ENCODE measurements at regions not wholly inside any gene's neighbourhood (a gene's known extent, or its start where the extent isn't known, plus 50 kb on each side); places are given as distances from the start of the nearest gene placed in this dataset.

GRCh38 chr12:61860451-61860850 is 399.8 kb upstream of the USP15 start:
- Histone ChIP-seq H2AFZ (ENCODE audit: low read length) (no peak overlapping the region), H3K27ac (ENCODE audit: low read depth, low read length, poor library complexity, severe bottlenecking) (no peak overlapping the region), H3K9me2 (ENCODE audit: insufficient read depth, low read length) (no peaks in the 10 kb centered on the region), H3K36me3 (ENCODE audit: insufficient read depth, low read length) (no peaks in the 10 kb centered on the region), H3K4me2 (ENCODE audit: low read length) (no peak overlapping the region), H3K9me3 (ENCODE audit: low read length) (no peaks in the 10 kb centered on the region), H3K4me1 (ENCODE audit: insufficient read depth, low read length, poor library complexity, severe bottlenecking) (no peaks in the 10 kb centered on the region), H3K79me2 (ENCODE audit: insufficient read depth, low read depth, low read length) (no peaks in the 10 kb centered on the region), H3K4me3 (ENCODE audit: low read depth, low read length, poor library complexity, severe bottlenecking) (no peak overlapping the region), H4K20me1 (ENCODE audit: insufficient read depth, low read length) (no peaks in the 10 kb centered on the region)
- ChIA-PET POLR2A (no interaction called here), CTCF (ENCODE audit: unreplicated experiment) (no interaction called here)
- BruUV-seq (replicated peaks), result no TSS peak
- TF ChIP-seq EZH2phosphoT487 (IDR thresholded peaks at IDR 0.05; ENCODE audit: borderline replicate concordance, low read depth, low read length) (no peak), CTCF (conservative IDR thresholded peaks at IDR 0.05; ENCODE audit: low read length) (no peak)
- intact Hi-C loops (cut with micrococcal nuclease; ENCODE audit: unreplicated experiment), result no loop called here
- DNase-seq (ENCODE audit: low spot score), result no peak

- no peak overlapping the region for H3K4me2 ChIP-seq (ENCODE audit: low read length)
- H3K4me1 ChIP-seq (ENCODE audit: insufficient read depth, low read length, poor library complexity, severe bottlenecking), result no peaks in the 10 kb centered on the region
- BruUV-seq (replicated peaks), result no TSS peak
- TF ChIP-seq EZH2phosphoT487 (IDR thresholded peaks at IDR 0.05; ENCODE audit: borderline replicate concordance, low read depth, low read length) (no peak), CTCF (conservative IDR thresholded peaks at IDR 0.05; ENCODE audit: low read length) (no peak)
- no peak for DNase-seq (ENCODE audit: low spot score)
- H3K36me3 ChIP-seq (ENCODE audit: insufficient read depth, low read length), result no peaks in the 10 kb centered on the region
- no peak overlapping the region for H3K27ac ChIP-seq (ENCODE audit: low read depth, low read length, poor library complexity, severe bottlenecking)
- intact Hi-C loops (cut with micrococcal nuclease; ENCODE audit: unreplicated experiment), result no loop called here
- no peak overlapping the region for H3K4me3 ChIP-seq (ENCODE audit: low read depth, low read length, poor library complexity, severe bottlenecking)
- no peak overlapping the region for H2AFZ ChIP-seq (ENCODE audit: low read length)
- H3K9me2 ChIP-seq (ENCODE audit: insufficient read depth, low read length), result no peaks in the 10 kb centered on the region
- CTCF ChIA-PET (ENCODE audit: unreplicated experiment), result no interaction called here
- no peaks in the 10 kb centered on the region for H4K20me1 ChIP-seq (ENCODE audit: insufficient read depth, low read length)
- H3K9me3 ChIP-seq (ENCODE audit: low read length), result no peaks in the 10 kb centered on the region
- POLR2A ChIA-PET, result no interaction called here
- H3K79me2 ChIP-seq (ENCODE audit: insufficient read depth, low read depth, low read length), result no peaks in the 10 kb centered on the region
Observed at GRCh38 chr12:61862986-61863385, 397.2 kb upstream of the USP15 start.

DNA sequence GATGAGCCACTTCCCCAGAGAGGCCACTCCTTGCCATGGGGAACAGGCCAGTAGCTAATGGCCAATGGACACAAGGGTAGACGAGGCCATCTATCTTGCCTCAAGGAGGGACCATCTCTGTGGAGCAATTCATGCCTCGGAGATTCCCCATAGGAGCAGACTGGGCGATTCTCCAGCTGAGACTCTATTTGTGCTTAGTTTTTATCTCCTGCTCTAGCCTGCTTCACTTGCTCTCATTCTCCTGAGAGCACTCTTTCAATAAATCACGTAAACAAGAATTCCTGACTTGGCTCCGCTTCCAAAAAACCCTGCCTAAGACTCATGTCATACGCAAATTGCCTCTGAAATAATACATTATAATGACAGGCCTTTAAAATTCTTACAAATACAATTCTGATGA is 396.4 kb upstream of the USP15 start:
- H4K20me1 ChIP-seq (ENCODE audit: insufficient read depth, low read length), result no peaks in the 10 kb centered on the region
- H3K9me2 ChIP-seq (ENCODE audit: insufficient read depth, low read length), result no peaks in the 10 kb centered on the region
- no TSS peak for BruUV-seq (replicated peaks)
- no peaks in the 10 kb centered on the region for H3K79me2 ChIP-seq (ENCODE audit: insufficient read depth, low read depth, low read length)
- H3K4me2 ChIP-seq (ENCODE audit: low read length), result no peak overlapping the region
- no peaks in the 10 kb centered on the region for H3K4me1 ChIP-seq (ENCODE audit: insufficient read depth, low read length, poor library complexity, severe bottlenecking)
- H3K36me3 ChIP-seq (ENCODE audit: insufficient read depth, low read length), result no peaks in the 10 kb centered on the region
- H2AFZ ChIP-seq (ENCODE audit: low read length), result no peak overlapping the region
- no peak overlapping the region for H3K27ac ChIP-seq (ENCODE audit: low read depth, low read length, poor library complexity, severe bottlenecking)
- ChIA-PET POLR2A (interaction anchor here (0.6 kb wide), 1 partner anchor 788 kb away, joined by 3 read pairs; no protein-coding TSS in a partner anchor), CTCF (ENCODE audit: unreplicated experiment) (no interaction called here)
- H3K4me3 ChIP-seq (ENCODE audit: low read depth, low read length, poor library complexity, severe bottlenecking), result no peak overlapping the region
- no peaks in the 10 kb centered on the region for H3K9me3 ChIP-seq (ENCODE audit: low read length)
- no peak for TF ChIP-seq EZH2phosphoT487 (IDR thresholded peaks at IDR 0.05; ENCODE audit: borderline replicate concordance, low read depth, low read length)
- no peak for TF ChIP-seq CTCF (conservative IDR thresholded peaks at IDR 0.05; ENCODE audit: low read length)
- intact Hi-C loops (cut with micrococcal nuclease; ENCODE audit: unreplicated experiment), result no loop called here
- no peak for DNase-seq (ENCODE audit: low spot score)

Data from OCI-LY7 (cell line).